Ovary (tissue), 3 donors: ENCODE measurements at regions not wholly inside any gene's neighbourhood (a gene's known extent, or its start where the extent isn't known, plus 50 kb on each side); places are given as distances from the start of the nearest gene placed in this dataset.

Source experiments
- CTCF ChIP-seq, 3 donors: fragments of 450-650 bp in 2 of 3; fragments of 200-600 bp in 1 of 3; IDR thresholded peaks; one replicate each; pipeline versions ENCODE4 v1.5.1 to v1.8.0; 2016 to 2022; ENCODE audit warnings: antibody characterized with exemption in 3 of 3, mild to moderate bottlenecking in 1 of 3
- EP300 ChIP-seq: sonication (generic); formaldehyde crosslinking; IDR thresholded peaks from one replicate; pipeline ENCODE4 v1.6.1; 2017; ENCODE audit warnings: antibody characterized with exemption
- donor health status: DM: no; HTN: no; CAD: no.

- TF ChIP-seq CTCF (IDR thresholded peaks at IDR 0.05) (no peak), EP300 (no peak)
Measured at GRCh38 chr13:105874814-105875213, 660.6 kb downstream of the EFNB2 start.
